Osteoblast (primary cell): ENCODE measurements at regions not wholly inside any gene's neighbourhood (a gene's known extent, or its start where the extent isn't known, plus 50 kb on each side); places are given as distances from the start of the nearest gene placed in this dataset.

Experiments
- DNase-seq: peaks from one replicate; pipeline ENCODE4 v3.0.0; 2011; ENCODE audit warnings: low spot score, mixed read lengths; ENCODE audit not compliant: insufficient read length; ENCODE audit errors: missing footprints
- H2AFZ ChIP-seq: 2 replicates; pipeline ENCODE4 v1.6.0; 2011; ENCODE audit warnings: mild to moderate bottlenecking, low read length
- H3K27ac ChIP-seq: 2 replicates; pipeline ENCODE4 v1.5.1; 2011; ENCODE audit warnings: mild to moderate bottlenecking, low read depth, low read length, moderate library complexity
- H3K27me3 ChIP-seq: 2 replicates; pipeline ENCODE4 v1.6.0; 2012; ENCODE audit warnings: mild to moderate bottlenecking, control low read depth, inconsistent platforms, low read length, moderate library complexity; ENCODE audit not compliant: insufficient read depth
- H3K36me3 ChIP-seq: 2 replicates; pipeline ENCODE4 v1.5.1; 2011; ENCODE audit warnings: mild to moderate bottlenecking, low read length, control low read depth, moderate library complexity; ENCODE audit not compliant: insufficient read depth
- H3K4me1 ChIP-seq: 2 replicates; pipeline ENCODE4 v1.5.1; 2011; ENCODE audit warnings: mild to moderate bottlenecking, low read length, control low read depth, moderate library complexity; ENCODE audit not compliant: insufficient read depth
- H3K4me2 ChIP-seq: 2 replicates; pipeline ENCODE4 v1.6.0; 2011; ENCODE audit warnings: mild to moderate bottlenecking, low read length; ENCODE audit not compliant: insufficient read depth
- H3K4me3 ChIP-seq: fragments of 200-600 bp; sonication (generic); 3 replicates; pipeline ENCODE4 v1.5.1; 2012; ENCODE audit warnings: mild to moderate bottlenecking, low read length, inconsistent platforms; ENCODE audit not compliant: insufficient read depth
- H3K79me2 ChIP-seq: 2 replicates; pipeline ENCODE4 v1.6.0; 2012; ENCODE audit warnings: mild to moderate bottlenecking, low read length, control low read depth, inconsistent platforms; ENCODE audit not compliant: insufficient read depth
- H3K9me3 ChIP-seq: 2 replicates; pipeline ENCODE4 v1.5.1; 2011; ENCODE audit warnings: low read depth, low read length, control low read depth
- H4K20me1 ChIP-seq: 2 replicates; pipeline ENCODE4 v1.6.0; 2012; ENCODE audit warnings: mild to moderate bottlenecking, low read length, control low read depth; ENCODE audit not compliant: insufficient read depth
- CTCF ChIP-seq: IDR thresholded peaks from 2 replicates; pipeline ENCODE4 v1.5.1; 2011; ENCODE audit warnings: mild to moderate bottlenecking, low read depth, low read length, moderate library complexity; ENCODE audit errors: extremely low read depth

GRCh38 chr2:216922175-216922780 is 62.4 kb upstream of the TNP1 start:
- H3K36me3 ChIP-seq: no peaks in the 10 kb centered on the region
- no peaks in the 10 kb centered on the region for H3K79me2 ChIP-seq
- H3K4me3 ChIP-seq: no peak overlapping the region
- H3K4me1 ChIP-seq: peaks cover 4% of the 10 kb centered on the region
- H3K4me2 ChIP-seq: no peak overlapping the region
- no peak for DNase-seq
- no peaks in the 10 kb centered on the region for H3K9me3 ChIP-seq
- no peak for TF ChIP-seq CTCF
- no peaks in the 10 kb centered on the region for H4K20me1 ChIP-seq
- H3K27me3 ChIP-seq: no peaks in the 10 kb centered on the region
- no peak overlapping the region for H2AFZ ChIP-seq
- no peak overlapping the region for H3K27ac ChIP-seq

- Histone ChIP-seq H3K36me3 (no peaks in the 10 kb centered on the region), H3K27me3 (no peaks in the 10 kb centered on the region), H3K4me1 (peaks cover 4% of the 10 kb centered on the region), H3K79me2 (no peaks in the 10 kb centered on the region), H3K27ac (no peak overlapping the region), H3K4me2 (no peak overlapping the region), H2AFZ (no peak overlapping the region), H4K20me1 (no peaks in the 10 kb centered on the region), H3K9me3 (no peaks in the 10 kb centered on the region), H3K4me3 (no peak overlapping the region)
- no peak for TF ChIP-seq CTCF
- no peak for DNase-seq
Measured at GRCh38 chr2:216920937-216921456, 61.1 kb upstream of the TNP1 start.

- no peak for TF ChIP-seq CTCF
- Histone ChIP-seq H3K4me3 (no peak overlapping the region), H2AFZ (no peak overlapping the region), H3K27me3 (no peaks in the 10 kb centered on the region), H4K20me1 (no peaks in the 10 kb centered on the region), H3K4me2 (no peak overlapping the region), H3K36me3 (no peaks in the 10 kb centered on the region), H3K79me2 (no peaks in the 10 kb centered on the region), H3K4me1 (peaks cover 4% of the 10 kb centered on the region), H3K27ac (no peak overlapping the region), H3K9me3 (no peaks in the 10 kb centered on the region)
- DNase-seq: no peak
Measured at GRCh38 chr2:216920143-216920876, 60.4 kb upstream of the TNP1 start.

GRCh38 chr2:216918088-216918680 is 58.3 kb upstream of the TNP1 start:
- no peaks in the 10 kb centered on the region for H3K9me3 ChIP-seq
- H3K4me1 ChIP-seq: peaks cover 4% of the 10 kb centered on the region
- no peaks in the 10 kb centered on the region for H3K27me3 ChIP-seq

More at GRCh38 chr2:216918088-216918680, 58.3 kb upstream of the TNP1 start:
- Histone ChIP-seq H3K79me2 (no peaks in the 10 kb centered on the region), H4K20me1 (no peaks in the 10 kb centered on the region), H3K4me2 (no peak overlapping the region), H3K4me3 (no peak overlapping the region), H3K27ac (no peak overlapping the region), H3K36me3 (no peaks in the 10 kb centered on the region), H2AFZ (no peak overlapping the region)
- DNase-seq: peak; percentile 92
- TF ChIP-seq CTCF: no peak
